Astrocyte (in vitro differentiated cells and primary cell): ENCODE measurements at regions not wholly inside any gene's neighbourhood (a gene's known extent, or its start where the extent isn't known, plus 50 kb on each side); places are given as distances from the start of the nearest gene placed in this dataset.

Experiments
- DNase-seq: peaks from one replicate; pipeline ENCODE4 v3.0.0-alpha.2; 2010; ENCODE audit warnings: low read depth
- FAIRE-seq: peaks from 2 replicates; lab custom pipeline; 2011; peaks lifted over from hg19 to GRCh38; lab: Jason Lieb, UNC
- H2AFZ ChIP-seq: 2 replicates; pipeline ENCODE4 v1.6.0; 2012; ENCODE audit warnings: low read depth, low read length, inconsistent platforms
- H3K27ac ChIP-seq: 2 replicates; pipeline ENCODE4 v1.5.1; 2011; ENCODE audit warnings: low read depth, low read length, inconsistent platforms
- H3K27me3 ChIP-seq: 2 replicates; pipeline ENCODE4 v1.6.0; 2011; ENCODE audit warnings: low read length, inconsistent platforms; ENCODE audit not compliant: insufficient read depth
- H3K36me3 ChIP-seq: 2 replicates; pipeline ENCODE4 v1.5.1; 2011; ENCODE audit warnings: low read length, inconsistent platforms; ENCODE audit not compliant: insufficient read depth
- H3K4me1 ChIP-seq: 2 replicates; pipeline ENCODE4 v1.5.1; 2011; ENCODE audit warnings: low read length, inconsistent platforms; ENCODE audit not compliant: insufficient read depth
- H3K4me2 ChIP-seq: 2 replicates; pipeline ENCODE4 v1.6.0; 2012; ENCODE audit warnings: low read length, inconsistent platforms
- H3K4me3 ChIP-seq: 2 replicates; pipeline ENCODE4 v1.5.1; 2011; ENCODE audit warnings: low read depth, mild to moderate bottlenecking, low read length, inconsistent platforms; ENCODE audit not compliant: insufficient read depth
- H3K79me2 ChIP-seq: 2 replicates; pipeline ENCODE4 v1.6.0; 2012; ENCODE audit warnings: mild to moderate bottlenecking, low read length, inconsistent platforms; ENCODE audit not compliant: insufficient read depth
- H3K9ac ChIP-seq: 2 replicates; pipeline ENCODE4 v1.6.0; 2012; ENCODE audit warnings: mild to moderate bottlenecking, low read length, inconsistent platforms
- H3K9me3 ChIP-seq: 2 replicates; pipeline ENCODE4 v1.5.1; 2012; ENCODE audit warnings: low read depth, mild to moderate bottlenecking, low read length, inconsistent platforms; ENCODE audit not compliant: insufficient read depth
- H4K20me1 ChIP-seq: 2 replicates; pipeline ENCODE4 v1.6.0; 2012; ENCODE audit warnings: low read length, inconsistent platforms; ENCODE audit not compliant: insufficient read depth
- H3K27ac Mint-ChIP-seq: one replicate; pipeline ENCODE4 v1.8.0; 2021; ENCODE audit warnings: mild to moderate bottlenecking, mixed read lengths; ENCODE audit not compliant: unreplicated experiment
- H3K27me3 Mint-ChIP-seq: one replicate; pipeline ENCODE4 v1.8.0; 2021; ENCODE audit warnings: low read depth, mixed read lengths; ENCODE audit not compliant: unreplicated experiment
- H3K36me3 Mint-ChIP-seq: one replicate; pipeline ENCODE4 v1.8.0; 2021; ENCODE audit warnings: low read depth, mixed read lengths; ENCODE audit not compliant: unreplicated experiment
- H3K4me1 Mint-ChIP-seq: one replicate; pipeline ENCODE4 v1.8.0; 2021; ENCODE audit warnings: low read depth, mixed read lengths; ENCODE audit not compliant: unreplicated experiment
- H3K4me3 Mint-ChIP-seq: one replicate; pipeline ENCODE4 v1.8.0; 2021; ENCODE audit warnings: mild to moderate bottlenecking, moderate library complexity, mixed read lengths; ENCODE audit not compliant: unreplicated experiment
- H3K9me3 Mint-ChIP-seq: one replicate; pipeline ENCODE4 v1.8.0; 2021; ENCODE audit warnings: mild to moderate bottlenecking, mixed read lengths; ENCODE audit not compliant: unreplicated experiment
- EZH2 ChIP-seq: IDR thresholded peaks from 2 replicates; pipeline ENCODE4 v1.6.1; 2012; ENCODE audit warnings: mild to moderate bottlenecking, low read length, inconsistent platforms; ENCODE audit not compliant: insufficient read depth
- TF ChIP-seq, protein P1 (sequence below): IDR thresholded peaks from 2 replicates; pipeline ENCODE4 v1.5.1; 2011; ENCODE audit warnings: low read depth, mild to moderate bottlenecking, inconsistent platforms, low read length, moderate library complexity; ENCODE audit not compliant: insufficient read depth

DNA sequence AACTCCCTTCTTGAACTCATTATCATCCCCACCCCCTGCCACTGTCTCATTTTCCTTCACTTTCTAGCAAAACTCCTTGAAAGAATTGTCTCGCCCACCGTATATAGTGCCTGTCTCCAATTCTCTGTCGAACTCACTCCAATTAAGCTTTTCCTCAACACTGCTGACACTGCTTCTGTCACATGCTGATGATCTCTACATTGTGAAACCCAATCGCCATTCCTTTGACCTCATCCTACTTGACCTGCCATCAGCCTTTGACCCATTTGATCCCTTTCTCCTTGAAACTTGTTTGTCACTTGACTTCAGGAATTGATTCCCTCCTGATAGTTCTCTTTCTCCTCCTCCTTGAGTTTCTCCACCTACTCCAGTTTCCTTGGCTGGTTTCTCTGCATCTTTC, 54.8 kb downstream of the CCDC71L start:
- no peaks in the 10 kb centered on the region for H3K27me3 ChIP-seq
- Mint-ChIP-seq H3K27me3 (no peaks in the 10 kb centered on the region), H3K4me3 (no peak overlapping the region), H3K4me1 (peaks cover 18% of the 10 kb centered on the region), H3K9me3 (no peaks in the 10 kb centered on the region), H3K36me3 (no peaks in the 10 kb centered on the region), H3K27ac (no peak overlapping the region)
- H3K79me2 ChIP-seq = no peaks in the 10 kb centered on the region
- H3K4me1 ChIP-seq = peaks cover 18% of the 10 kb centered on the region
- no peak overlapping the region for H3K9ac ChIP-seq
- H3K36me3 ChIP-seq = no peaks in the 10 kb centered on the region
- no peak overlapping the region for H2AFZ ChIP-seq
- no peak overlapping the region for H3K4me2 ChIP-seq
- no peak for DNase-seq
- H3K4me3 ChIP-seq = no peak overlapping the region
- no peak overlapping the region for H3K27ac ChIP-seq
- H3K9me3 ChIP-seq = no peaks in the 10 kb centered on the region
- no peaks in the 10 kb centered on the region for H4K20me1 ChIP-seq
- TF ChIP-seq EZH2 = no peak
- TF ChIP-seq, protein P1, sequence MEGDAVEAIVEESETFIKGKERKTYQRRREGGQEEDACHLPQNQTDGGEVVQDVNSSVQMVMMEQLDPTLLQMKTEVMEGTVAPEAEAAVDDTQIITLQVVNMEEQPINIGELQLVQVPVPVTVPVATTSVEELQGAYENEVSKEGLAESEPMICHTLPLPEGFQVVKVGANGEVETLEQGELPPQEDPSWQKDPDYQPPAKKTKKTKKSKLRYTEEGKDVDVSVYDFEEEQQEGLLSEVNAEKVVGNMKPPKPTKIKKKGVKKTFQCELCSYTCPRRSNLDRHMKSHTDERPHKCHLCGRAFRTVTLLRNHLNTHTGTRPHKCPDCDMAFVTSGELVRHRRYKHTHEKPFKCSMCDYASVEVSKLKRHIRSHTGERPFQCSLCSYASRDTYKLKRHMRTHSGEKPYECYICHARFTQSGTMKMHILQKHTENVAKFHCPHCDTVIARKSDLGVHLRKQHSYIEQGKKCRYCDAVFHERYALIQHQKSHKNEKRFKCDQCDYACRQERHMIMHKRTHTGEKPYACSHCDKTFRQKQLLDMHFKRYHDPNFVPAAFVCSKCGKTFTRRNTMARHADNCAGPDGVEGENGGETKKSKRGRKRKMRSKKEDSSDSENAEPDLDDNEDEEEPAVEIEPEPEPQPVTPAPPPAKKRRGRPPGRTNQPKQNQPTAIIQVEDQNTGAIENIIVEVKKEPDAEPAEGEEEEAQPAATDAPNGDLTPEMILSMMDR = no peak
- no peak for FAIRE-seq

DNA sequence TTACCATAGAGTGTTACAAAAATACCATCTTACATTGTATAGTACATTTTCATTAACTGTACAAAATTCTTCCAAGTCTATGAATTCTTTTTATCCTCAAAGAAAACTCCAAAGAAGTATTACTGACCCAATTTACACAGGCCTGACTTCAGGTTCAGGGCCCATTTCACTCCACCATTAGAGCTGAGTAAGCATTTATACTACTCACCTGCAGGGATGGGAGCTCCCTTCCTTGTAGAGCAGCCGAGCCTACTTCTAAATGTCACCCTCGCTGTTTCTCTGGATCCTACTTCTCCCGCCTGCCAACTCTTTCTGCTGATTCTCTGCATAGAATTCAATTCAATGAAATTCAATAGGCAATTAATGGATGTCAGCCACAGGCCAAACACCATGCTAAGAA, 56.0 kb downstream of the CCDC71L start:
- TF ChIP-seq EZH2 = no peak
- TF ChIP-seq, protein P1 = no peak
- no peaks in the 10 kb centered on the region for H3K9me3 Mint-ChIP-seq
- H4K20me1 ChIP-seq = no peaks in the 10 kb centered on the region
- no peak overlapping the region for H2AFZ ChIP-seq
- peaks cover 14% of the 10 kb centered on the region for H3K4me1 Mint-ChIP-seq
- H3K4me2 ChIP-seq = no peak overlapping the region
- H3K79me2 ChIP-seq = no peaks in the 10 kb centered on the region
- peaks cover 14% of the 10 kb centered on the region for H3K4me1 ChIP-seq
- no peaks in the 10 kb centered on the region for H3K27me3 Mint-ChIP-seq
- FAIRE-seq (no peak), DNase-seq (no peak)
- H3K27ac Mint-ChIP-seq = no peak overlapping the region
- H3K36me3 ChIP-seq = no peaks in the 10 kb centered on the region
- H3K4me3 ChIP-seq = no peak overlapping the region
- H3K9ac ChIP-seq = no peak overlapping the region
- no peak overlapping the region for H3K27ac ChIP-seq
- no peaks in the 10 kb centered on the region for H3K9me3 ChIP-seq
- no peak overlapping the region for H3K4me3 Mint-ChIP-seq
- no peaks in the 10 kb centered on the region for H3K27me3 ChIP-seq
- H3K36me3 Mint-ChIP-seq = no peaks in the 10 kb centered on the region

DNA sequence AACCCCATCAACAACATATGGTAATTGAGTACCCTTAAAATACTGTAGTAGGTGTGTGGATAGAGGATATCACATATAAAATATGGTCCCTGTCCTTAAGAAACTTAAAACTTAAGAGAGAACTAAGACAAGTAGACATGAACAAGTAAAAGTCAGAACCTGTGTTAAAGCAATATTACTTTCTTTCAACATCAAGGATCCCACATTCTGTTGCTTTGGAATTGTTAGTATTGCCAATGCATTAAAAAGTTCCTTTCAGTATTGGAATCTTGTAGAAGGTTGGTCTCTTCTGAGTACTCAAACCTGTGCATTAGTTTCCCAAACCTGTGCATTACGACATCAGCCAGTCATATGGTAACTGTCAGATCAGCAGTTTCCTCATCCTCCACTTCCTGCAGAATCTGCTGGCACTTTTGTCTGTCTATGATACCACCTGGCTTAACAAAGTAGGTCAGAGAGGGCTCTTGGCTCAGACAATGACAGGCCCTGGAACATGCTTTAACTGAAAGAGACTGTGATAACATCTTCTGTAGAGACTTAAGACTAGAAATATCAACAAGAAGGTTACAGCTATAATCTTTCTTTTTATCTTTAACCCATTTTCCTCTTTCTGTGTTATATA, 56.5 kb downstream of the CCDC71L start:
- Histone ChIP-seq H3K4me3 (no peak overlapping the region), H3K4me1 (peaks cover 9% of the 10 kb centered on the region), H3K79me2 (no peaks in the 10 kb centered on the region), H3K9ac (no peak overlapping the region), H3K27ac (no peak overlapping the region), H4K20me1 (no peaks in the 10 kb centered on the region), H3K27me3 (no peaks in the 10 kb centered on the region), H3K4me2 (no peak overlapping the region), H3K36me3 (no peaks in the 10 kb centered on the region), H3K9me3 (no peaks in the 10 kb centered on the region), H2AFZ (no peak overlapping the region)
- Mint-ChIP-seq H3K36me3 (no peaks in the 10 kb centered on the region), H3K9me3 (no peaks in the 10 kb centered on the region), H3K27ac (no peak overlapping the region), H3K27me3 (no peaks in the 10 kb centered on the region), H3K4me3 (no peak overlapping the region), H3K4me1 (peaks cover 10% of the 10 kb centered on the region)
- DNase-seq (no peak), FAIRE-seq (no peak)
- TF ChIP-seq, protein P1 = no peak
- TF ChIP-seq EZH2 = no peak
